GM18508 (cell line): ENCODE measurements at regions not wholly inside any gene's neighbourhood (a gene's known extent, or its start where the extent isn't known, plus 50 kb on each side); places are given as distances from the start of the nearest gene placed in this dataset.

Experiments
- ATAC-seq: cut with Tn5 transposase; IDR thresholded peaks from one replicate; pipeline ENCODE4 v1.9.1; 2021; ENCODE audit warnings: moderate number of reproducible peaks; ENCODE audit not compliant: insufficient read depth, unreplicated experiment

GRCh38 chr4:184879271-184879670 lies 53.5 kb upstream of the ACSL1 start:
- ATAC-seq = no peak

GRCh38 chr4:184882276-184882675 lies 56.5 kb upstream of the ACSL1 start:
- ATAC-seq = no peak

- no peak for ATAC-seq
Observed at GRCh38 chr4:184883024-184883423, 57.3 kb upstream of the ACSL1 start.

DNA sequence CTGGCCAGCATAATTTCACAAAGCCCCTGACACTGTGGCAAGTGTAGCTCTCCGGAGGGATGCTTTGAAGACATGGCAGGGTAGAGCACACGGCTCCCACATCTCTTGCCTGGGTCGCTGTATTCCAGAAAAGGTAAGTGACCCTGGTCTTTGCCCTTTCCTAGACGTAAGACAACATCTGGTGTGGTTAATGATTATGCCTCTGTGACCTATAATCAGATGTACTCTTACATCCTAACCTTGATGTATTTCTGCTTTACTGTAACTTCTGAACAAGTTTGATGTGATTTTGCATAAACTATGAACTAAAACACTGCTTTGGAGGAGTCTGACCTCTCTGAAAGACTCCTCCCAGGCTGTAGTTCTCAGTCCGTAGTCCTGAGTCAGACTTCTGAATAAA lies 59.1 kb upstream of the ACSL1 start:
- ATAC-seq = no peak

DNA sequence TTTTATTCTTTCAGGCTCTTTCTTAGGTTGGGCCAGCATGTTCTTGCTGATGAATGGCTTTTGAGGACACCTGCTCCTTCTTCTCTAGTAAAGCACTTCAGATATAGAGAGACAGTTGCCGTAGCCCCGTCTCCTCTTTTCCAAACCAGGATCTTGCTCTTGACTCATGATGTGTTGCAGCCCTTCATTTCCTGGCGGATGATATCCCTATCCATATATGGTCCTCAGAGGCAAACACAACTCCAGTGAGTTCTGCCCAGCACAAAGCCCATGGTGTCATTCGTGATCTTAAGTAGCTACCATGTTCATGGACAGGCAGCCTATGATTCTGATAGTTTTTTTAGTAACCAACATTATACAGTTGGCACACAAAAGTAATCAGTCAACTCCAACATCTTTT lies 59.8 kb upstream of the ACSL1 start:
- no peak for ATAC-seq

DNA sequence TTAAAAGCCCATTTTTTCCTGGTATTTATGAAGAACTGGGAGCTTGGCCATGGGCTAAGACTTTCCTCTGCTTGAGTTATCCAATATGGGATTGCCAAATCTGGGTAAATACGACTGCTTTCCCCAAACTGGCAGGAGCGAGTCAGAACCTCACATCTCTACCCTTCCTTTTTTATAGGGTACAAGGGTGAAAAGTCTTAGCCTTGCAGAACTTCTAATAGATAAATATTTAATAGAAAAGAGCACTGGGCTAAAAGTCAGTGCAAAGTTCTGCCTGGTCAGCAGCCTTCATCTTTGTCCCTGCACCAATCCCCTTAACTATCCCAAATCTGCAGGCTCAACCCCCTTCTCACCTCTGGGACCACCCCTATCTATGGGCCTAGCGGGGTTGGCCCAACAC lies 61.6 kb upstream of the ACSL1 start:
- ATAC-seq = no peak

GRCh38 chr4:184887947-184888346 lies 62.2 kb upstream of the ACSL1 start:
- no peak for ATAC-seq

GRCh38 chr4:184889666-184890335 lies 64.0 kb upstream of the ACSL1 start:
- no peak for ATAC-seq

- no peak for ATAC-seq
Observed at GRCh38 chr4:184890499-184890898, 64.7 kb upstream of the ACSL1 start.

DNA sequence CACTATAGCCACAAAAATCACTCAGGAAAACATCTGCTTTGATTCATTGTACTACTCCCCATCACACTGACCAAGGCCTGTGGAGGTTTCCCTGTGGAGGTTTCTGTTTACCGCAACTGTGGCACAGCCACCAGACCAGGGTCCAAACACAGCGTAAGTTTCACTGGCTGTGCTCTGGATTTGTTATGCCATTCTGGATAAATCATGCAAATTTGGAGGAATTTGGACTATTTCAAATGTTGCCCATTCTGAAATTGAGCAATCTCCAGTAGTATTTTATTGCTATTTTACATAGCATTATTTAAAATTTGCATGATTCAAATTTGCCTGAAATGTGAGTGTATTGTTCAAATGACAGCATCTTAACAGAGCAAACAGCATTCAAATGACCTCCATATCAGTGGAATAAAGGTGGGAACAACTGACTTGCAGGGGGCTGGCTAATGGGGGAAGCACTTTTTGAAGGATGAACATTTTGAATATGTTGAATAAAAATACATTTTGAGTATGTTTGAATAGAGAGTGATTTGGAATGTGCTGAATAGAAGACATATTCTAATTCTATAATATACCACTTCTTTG lies 66.1 kb upstream of the ACSL1 start:
- no peak for ATAC-seq

- ATAC-seq = no peak
Observed at GRCh38 chr4:184892999-184893398, 67.2 kb upstream of the ACSL1 start.

DNA sequence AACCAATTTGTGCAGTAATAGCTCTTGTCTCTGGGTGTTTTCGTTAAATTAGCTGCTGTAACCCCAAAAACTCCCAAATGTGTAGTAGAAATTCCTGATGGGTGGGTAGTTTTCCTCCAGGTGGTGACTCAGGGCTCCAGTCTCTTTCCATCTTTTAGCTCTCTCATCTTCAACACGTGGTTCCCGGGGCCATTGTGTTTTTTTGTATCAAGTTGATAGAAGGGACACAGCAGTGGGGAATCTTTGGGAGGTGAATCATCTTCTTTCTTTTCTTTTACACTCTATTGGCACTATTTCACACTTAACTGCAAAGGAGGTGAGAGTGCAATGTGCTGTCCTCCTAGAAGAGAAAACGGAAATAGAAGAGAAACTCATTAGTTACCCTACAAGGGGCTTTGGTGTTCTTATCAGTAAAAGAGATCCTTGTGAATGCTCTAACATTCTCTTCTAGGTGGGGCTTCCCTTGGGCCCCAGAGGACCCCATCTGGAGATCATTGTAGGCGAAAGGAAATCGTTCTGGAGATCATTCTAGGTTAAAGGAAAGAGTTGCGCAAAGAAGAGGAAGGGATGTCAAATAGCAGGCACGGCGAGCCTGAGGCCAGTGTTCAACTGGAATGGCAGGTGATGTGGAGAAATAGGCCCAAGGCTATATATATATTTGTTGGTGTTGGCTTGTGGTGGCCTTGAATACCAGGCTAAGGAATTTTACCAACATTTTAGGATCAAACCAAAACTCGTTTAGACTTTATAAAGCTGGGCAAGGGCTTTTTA lies 68.2 kb upstream of the ACSL1 start:
- ATAC-seq = no peak

GRCh38 chr4:184895012-184895695 lies 69.4 kb upstream of the ACSL1 start:
- no peak for ATAC-seq

GRCh38 chr4:184896868-184897715 lies 71.3 kb upstream of the ACSL1 start:
- ATAC-seq = peak; percentile 51

- no peak for ATAC-seq
Observed at GRCh38 chr4:184897895-184898294, 72.1 kb upstream of the ACSL1 start.

GRCh38 chr4:184898793-184899192 lies 73.0 kb upstream of the ACSL1 start:
- ATAC-seq = no peak

DNA sequence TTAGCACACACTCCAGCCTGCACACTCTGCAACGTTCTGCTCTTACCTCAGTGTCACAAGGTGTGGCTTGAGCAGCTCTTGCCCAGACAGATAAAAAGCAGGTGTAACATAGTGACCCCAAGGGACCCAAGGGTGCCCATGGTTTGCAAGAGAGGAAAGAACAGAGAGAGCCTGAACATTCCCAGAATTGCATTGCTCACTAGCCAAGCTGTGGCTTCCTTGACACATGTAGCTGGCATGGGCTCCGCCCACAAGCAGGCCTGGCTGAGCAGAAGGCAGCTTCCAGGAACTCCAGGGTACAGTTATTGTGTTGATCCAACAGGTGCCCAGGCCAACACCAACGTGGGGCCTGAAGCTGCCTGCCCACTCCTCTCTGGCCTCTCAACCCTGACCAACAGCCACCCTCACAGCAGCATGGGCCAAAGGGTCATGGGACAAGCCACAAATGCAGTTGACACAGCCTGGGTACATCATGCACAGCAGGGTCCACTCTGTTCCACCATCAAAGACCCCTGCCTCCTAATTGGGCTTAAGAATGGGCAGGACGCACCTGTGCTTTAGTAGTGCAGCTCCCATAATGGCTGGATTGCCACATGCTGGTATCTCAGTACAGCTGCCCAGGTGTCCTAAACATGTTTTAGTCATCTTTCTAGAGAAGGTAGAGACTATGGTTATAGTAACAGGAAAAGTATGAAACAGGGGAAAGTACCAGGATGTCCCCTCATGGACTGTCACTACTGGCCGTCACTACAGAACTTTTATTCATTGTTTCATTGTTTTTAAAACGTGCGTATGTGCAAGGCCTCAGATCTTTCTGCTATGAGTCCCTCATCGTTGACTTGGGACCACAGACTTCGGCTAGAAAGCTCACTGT lies 73.7 kb upstream of the ACSL1 start:
- ATAC-seq = no peak

GRCh38 chr4:184900184-184900583 lies 74.4 kb upstream of the ACSL1 start:
- ATAC-seq = no peak

GRCh38 chr4:184902550-184902949 lies 76.8 kb upstream of the ACSL1 start:
- ATAC-seq = no peak
